ENCODE measurements at regions not wholly inside any gene's neighbourhood (a gene's known extent, or its start where the extent isn't known, plus 50 kb on each side); places are given as distances from the start of the nearest gene placed in this dataset.
"Not testable (repeated sequence)": the region's sequence is repeated elsewhere in the genome, so short reads cannot be mapped to it uniquely, and the experiment has no call there.

- H3K9me3 ChIP-seq (ENCODE audit: control insufficient read depth, low read length); H3K36me3 ChIP-seq (ENCODE audit: control insufficient read depth, insufficient read depth, low read length); H3K4me3 ChIP-seq (ENCODE audit: extremely low read depth, insufficient read depth, low read length, poor library complexity, severe bottlenecking); H3K27ac ChIP-seq (ENCODE audit: low read depth, low read length, severe bottlenecking); H3K4me1 ChIP-seq (ENCODE audit: control insufficient read depth, insufficient read depth, low read length, poor library complexity, severe bottlenecking): not testable (repeated sequence)
- 77 to 87% methylated on average over 2 to 3 of the region's 29 CpGs for WGBS, 2 experiments (ENCODE audit: insufficient coverage in 2 of 2)
Measured at GRCh38 chr20:63134711-63135361, 81.1 kb downstream of the YTHDF1 start.

GRCh38 chr20:63134201-63134612 lies 81.7 kb downstream of the YTHDF1 start:
- 90% methylated on average over 11 to 13 of the region's 19 CpGs for WGBS, 2 experiments (ENCODE audit: insufficient coverage in 2 of 2)

GRCh38 chr20:63133481-63134091 lies 82.3 kb downstream of the YTHDF1 start:
- Histone ChIP-seq H3K27ac (ENCODE audit: low read depth, low read length, severe bottlenecking) (no peak overlapping the region), H3K4me3 (ENCODE audit: extremely low read depth, insufficient read depth, low read length, poor library complexity, severe bottlenecking) (no peak overlapping the region), H3K9me3 (ENCODE audit: control insufficient read depth, low read length) (no peaks in the 10 kb centered on the region), H3K36me3 (ENCODE audit: control insufficient read depth, insufficient read depth, low read length) (no peaks in the 10 kb centered on the region), H3K4me1 (ENCODE audit: control insufficient read depth, insufficient read depth, low read length, poor library complexity, severe bottlenecking) (no peaks in the 10 kb centered on the region)
- WGBS, 2 experiments (ENCODE audit: insufficient coverage in 2 of 2), result 92% methylated on average over 12 to 15 of the region's 15 CpGs

More at GRCh38 chr20:63134201-63134612, 81.7 kb downstream of the YTHDF1 start:
- H3K9me3 ChIP-seq (ENCODE audit: control insufficient read depth, low read length), result no peaks in the 10 kb centered on the region
- no peaks in the 10 kb centered on the region for H3K36me3 ChIP-seq (ENCODE audit: control insufficient read depth, insufficient read depth, low read length)
- no peak overlapping the region for H3K4me3 ChIP-seq (ENCODE audit: extremely low read depth, insufficient read depth, low read length, poor library complexity, severe bottlenecking)
- H3K27ac ChIP-seq (ENCODE audit: low read depth, low read length, severe bottlenecking), result no peak overlapping the region
- no peaks in the 10 kb centered on the region for H3K4me1 ChIP-seq (ENCODE audit: control insufficient read depth, insufficient read depth, low read length, poor library complexity, severe bottlenecking)

- Histone ChIP-seq H3K9me3 (ENCODE audit: control insufficient read depth, low read length) (no peaks in the 10 kb centered on the region), H3K36me3 (ENCODE audit: control insufficient read depth, insufficient read depth, low read length) (no peaks in the 10 kb centered on the region), H3K4me3 (ENCODE audit: extremely low read depth, insufficient read depth, low read length, poor library complexity, severe bottlenecking) (no peak overlapping the region), H3K27ac (ENCODE audit: low read depth, low read length, severe bottlenecking) (no peak overlapping the region), H3K4me1 (ENCODE audit: control insufficient read depth, insufficient read depth, low read length, poor library complexity, severe bottlenecking) (no peaks in the 10 kb centered on the region)
- WGBS, 2 experiments (ENCODE audit: insufficient coverage in 2 of 2), result 87 to 93% methylated on average over 26 to 29 of the region's 29 CpGs
Measured at GRCh38 chr20:63132715-63133471, 83.0 kb downstream of the YTHDF1 start.

GRCh38 chr20:63132131-63132714 lies 83.7 kb downstream of the YTHDF1 start:
- H3K27ac ChIP-seq (ENCODE audit: low read depth, low read length, severe bottlenecking), result no peak overlapping the region
- H3K4me3 ChIP-seq (ENCODE audit: extremely low read depth, insufficient read depth, low read length, poor library complexity, severe bottlenecking), result no peak overlapping the region
- H3K9me3 ChIP-seq (ENCODE audit: control insufficient read depth, low read length), result no peaks in the 10 kb centered on the region
- H3K4me1 ChIP-seq (ENCODE audit: control insufficient read depth, insufficient read depth, low read length, poor library complexity, severe bottlenecking), result no peaks in the 10 kb centered on the region
- no peaks in the 10 kb centered on the region for H3K36me3 ChIP-seq (ENCODE audit: control insufficient read depth, insufficient read depth, low read length)
- 89 to 91% methylated on average over 14 to 15 of the region's 17 CpGs for WGBS, 2 experiments (ENCODE audit: insufficient coverage in 2 of 2)

- Histone ChIP-seq H3K27ac (ENCODE audit: low read depth, low read length, severe bottlenecking) (no peak overlapping the region), H3K4me1 (ENCODE audit: control insufficient read depth, insufficient read depth, low read length, poor library complexity, severe bottlenecking) (no peaks in the 10 kb centered on the region), H3K4me3 (ENCODE audit: extremely low read depth, insufficient read depth, low read length, poor library complexity, severe bottlenecking) (no peak overlapping the region), H3K9me3 (ENCODE audit: control insufficient read depth, low read length) (no peaks in the 10 kb centered on the region), H3K36me3 (ENCODE audit: control insufficient read depth, insufficient read depth, low read length) (no peaks in the 10 kb centered on the region)
- WGBS, 2 experiments (ENCODE audit: insufficient coverage in 2 of 2), result 81 to 82% methylated on average over 29 to 32 of the region's 43 CpGs
Measured at GRCh38 chr20:63130658-63131577, 85.0 kb downstream of the YTHDF1 start.

- Histone ChIP-seq H3K36me3 (ENCODE audit: control insufficient read depth, insufficient read depth, low read length) (no peaks in the 10 kb centered on the region), H3K4me1 (ENCODE audit: control insufficient read depth, insufficient read depth, low read length, poor library complexity, severe bottlenecking) (no peaks in the 10 kb centered on the region), H3K4me3 (ENCODE audit: extremely low read depth, insufficient read depth, low read length, poor library complexity, severe bottlenecking) (no peak overlapping the region), H3K9me3 (ENCODE audit: control insufficient read depth, low read length) (no peaks in the 10 kb centered on the region), H3K27ac (ENCODE audit: low read depth, low read length, severe bottlenecking) (no peak overlapping the region)
- WGBS, 2 experiments (ENCODE audit: insufficient coverage in 2 of 2), result 42 to 52% methylated on average over 12 to 17 of the region's 28 CpGs
Measured at GRCh38 chr20:63129991-63130657, 85.8 kb downstream of the YTHDF1 start.

GRCh38 chr20:63129376-63129965 lies 86.5 kb downstream of the YTHDF1 start:
- H3K27ac ChIP-seq (ENCODE audit: low read depth, low read length, severe bottlenecking), result no peak overlapping the region
- no peaks in the 10 kb centered on the region for H3K4me1 ChIP-seq (ENCODE audit: control insufficient read depth, insufficient read depth, low read length, poor library complexity, severe bottlenecking)
- WGBS, 2 experiments (ENCODE audit: insufficient coverage in 2 of 2), result 84 to 90% methylated on average over 6 to 7 of the region's 9 CpGs
- no peak overlapping the region for H3K4me3 ChIP-seq (ENCODE audit: extremely low read depth, insufficient read depth, low read length, poor library complexity, severe bottlenecking)
- no peaks in the 10 kb centered on the region for H3K9me3 ChIP-seq (ENCODE audit: control insufficient read depth, low read length)
- no peaks in the 10 kb centered on the region for H3K36me3 ChIP-seq (ENCODE audit: control insufficient read depth, insufficient read depth, low read length)

GRCh38 chr20:63128956-63129355 lies 87.0 kb downstream of the YTHDF1 start:
- WGBS, 2 experiments (ENCODE audit: insufficient coverage in 2 of 2), result 81 to 91% methylated on average over 15 to 17 of the region's 17 CpGs
- Histone ChIP-seq H3K4me3 (ENCODE audit: extremely low read depth, insufficient read depth, low read length, poor library complexity, severe bottlenecking) (no peak overlapping the region), H3K4me1 (ENCODE audit: control insufficient read depth, insufficient read depth, low read length, poor library complexity, severe bottlenecking) (no peaks in the 10 kb centered on the region), H3K36me3 (ENCODE audit: control insufficient read depth, insufficient read depth, low read length) (no peaks in the 10 kb centered on the region), H3K9me3 (ENCODE audit: control insufficient read depth, low read length) (no peaks in the 10 kb centered on the region), H3K27ac (ENCODE audit: low read depth, low read length, severe bottlenecking) (no peak overlapping the region)

Data from mesodermal cell (in vitro differentiated cells).